Naive thymus-derived CD8-positive, alpha-beta T cell (primary cell): ENCODE measurements at regions not wholly inside any gene's neighbourhood (a gene's known extent, or its start where the extent isn't known, plus 50 kb on each side); places are given as distances from the start of the nearest gene placed in this dataset.

ENCODE experiments used
- ATAC-seq, 2 donors: fragments of 150-1000 bp; cut with Tn5 transposase in 1 of 2; sonication (Bioruptor Pico), chemical (Tn5 transposase) in 1 of 2; 1 replicate in 1 of 2; 2 replicates in 1 of 2; pipeline ENCODE4 v1.10.0; 2021; ENCODE audit warnings: mild to moderate bottlenecking in 2 of 2, moderate library complexity in 2 of 2
- POLR2A ChIA-PET: fragments of 350-600 bp; sonication (Branson Sonifier 250); formaldehyde crosslinking; loops from one replicate; lab custom pipeline; 2021; ENCODE audit warnings: antibody characterized with exemption; lab: Charles Lee
- DNase-seq, 10 donors: peaks; one replicate each; pipeline versions ENCODE4 v3.0.0 to v3.0.0-alpha.2; 2020 to 2022
- H3K27ac Mint-ChIP-seq, 10 donors: one replicate each; pipeline ENCODE4 v1.8.0; 2020 to 2022; ENCODE audit warnings: mild to moderate bottlenecking in 10 of 10, mixed read lengths in 10 of 10, moderate library complexity in 4 of 10, inconsistent platforms in 1 of 10
- H3K27me3 Mint-ChIP-seq, 5 donors: one replicate each; pipeline ENCODE4 v1.8.0; 2021 to 2022; ENCODE audit warnings: mixed read lengths in 5 of 5
- H3K36me3 Mint-ChIP-seq, 3 donors: one replicate each; pipeline ENCODE4 v1.8.0; 2020 to 2022; ENCODE audit warnings: mixed read lengths in 3 of 3, mild to moderate bottlenecking in 2 of 3, inconsistent platforms in 1 of 3
- H3K4me1 Mint-ChIP-seq, 4 donors: one replicate each; pipeline ENCODE4 v1.8.0; 2021 to 2022; ENCODE audit warnings: mixed read lengths in 4 of 4
- H3K4me3 Mint-ChIP-seq, 10 donors: one replicate each; pipeline ENCODE4 v1.8.0; 2020 to 2022; ENCODE audit warnings: mild to moderate bottlenecking in 10 of 10, mixed read lengths in 10 of 10, moderate library complexity in 6 of 10, inconsistent platforms in 1 of 10
- H3K9me3 Mint-ChIP-seq, 9 donors: one replicate each; pipeline ENCODE4 v1.8.0; 2020 to 2022; ENCODE audit warnings: mixed read lengths in 9 of 9, mild to moderate bottlenecking in 3 of 9, inconsistent platforms in 1 of 9, moderate library complexity in 1 of 9

GRCh38 chr7:67823345-67823744 is 826.7 kb downstream of the TYW1 start:
- Mint-ChIP-seq H3K27ac (no peak overlapping the region), H3K4me3 (no peak overlapping the region), H3K9me3 (peaks cover 7 to 43% (median 20%) of the 10 kb centered on the region in 9 donors), H3K36me3 (peaks cover 0 to 14% (median 0%) of the 10 kb centered on the region in 3 donors), H3K27me3 (no peaks in the 10 kb centered on the region), H3K4me1 (no peaks in the 10 kb centered on the region)
- ATAC-seq: no peak
- DNase-seq: no peak
- POLR2A ChIA-PET: no interaction called here

DNA sequence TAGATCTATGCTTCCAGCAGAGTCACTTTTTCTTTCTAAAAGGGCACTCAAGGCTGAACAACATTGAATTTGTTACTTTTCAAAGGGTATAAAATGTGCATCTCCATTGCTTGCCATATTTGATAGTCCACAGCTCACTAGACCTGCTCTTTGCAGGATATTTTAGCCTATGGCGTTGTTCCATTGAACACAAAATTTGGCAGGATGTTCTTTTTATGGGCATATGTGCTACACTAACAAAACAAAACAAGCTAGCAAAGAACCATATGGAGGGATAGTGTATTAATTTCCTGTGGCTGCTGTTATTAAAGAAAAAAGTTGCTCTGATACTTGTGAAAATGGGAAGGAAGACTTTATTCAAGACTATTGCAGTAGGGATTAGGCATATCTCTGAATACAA is 828.7 kb downstream of the TYW1 start:
- POLR2A ChIA-PET: no interaction called here
- H3K4me1 Mint-ChIP-seq: no peaks in the 10 kb centered on the region
- H3K27ac Mint-ChIP-seq: no peak overlapping the region
- no peak for ATAC-seq
- H3K4me3 Mint-ChIP-seq: no peak overlapping the region
- H3K27me3 Mint-ChIP-seq: no peaks in the 10 kb centered on the region
- peaks cover 0 to 5% (median 0%) of the 10 kb centered on the region in 3 donors for H3K36me3 Mint-ChIP-seq
- DNase-seq: no peak
- peaks cover 4 to 30% (median 18%) of the 10 kb centered on the region in 9 donors for H3K9me3 Mint-ChIP-seq

DNA sequence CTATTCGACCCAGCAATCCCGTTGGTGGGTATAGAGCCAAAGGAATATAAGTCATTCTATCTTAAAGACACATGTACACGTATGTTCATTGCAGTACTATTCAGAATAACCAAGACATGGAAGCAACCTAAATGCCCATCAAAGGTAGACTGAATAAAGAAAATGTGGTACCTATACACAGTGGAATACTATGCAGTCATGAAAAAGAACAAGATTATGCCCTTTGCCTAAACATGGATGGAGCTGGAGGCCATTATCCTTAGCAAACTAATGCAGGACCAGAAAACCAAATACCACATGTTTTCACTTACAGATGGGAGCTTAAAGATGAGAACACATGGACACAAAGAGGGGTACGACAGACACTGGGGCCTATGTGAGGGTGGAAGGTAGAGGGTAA is 845.3 kb downstream of the TYW1 start:
- no peaks in the 10 kb centered on the region for H3K27me3 Mint-ChIP-seq
- DNase-seq (no peak), ATAC-seq (no peak)

GRCh38 chr7:67842571-67842970 is 845.9 kb downstream of the TYW1 start:
- POLR2A ChIA-PET: no interaction called here
- DNase-seq (no peak), ATAC-seq (no peak)
- Mint-ChIP-seq H3K9me3 (peaks cover 0 to 43% (median 7%) of the 10 kb centered on the region in 9 donors), H3K4me1 (no peaks in the 10 kb centered on the region), H3K27me3 (no peaks in the 10 kb centered on the region), H3K27ac (no peak overlapping the region), H3K4me3 (no peak overlapping the region), H3K36me3 (peaks cover 0 to 3% (median 0%) of the 10 kb centered on the region in 3 donors)

More for the DNA sequence above, 845.3 kb downstream of the TYW1 start:
- H3K4me3 Mint-ChIP-seq: no peak overlapping the region
- H3K36me3 Mint-ChIP-seq: peaks cover 0 to 3% (median 0%) of the 10 kb centered on the region in 3 donors
- POLR2A ChIA-PET: no interaction called here
- no peak overlapping the region for H3K27ac Mint-ChIP-seq
- no peaks in the 10 kb centered on the region for H3K4me1 Mint-ChIP-seq
- H3K9me3 Mint-ChIP-seq: peaks cover 0 to 40% (median 7%) of the 10 kb centered on the region in 9 donors

DNA sequence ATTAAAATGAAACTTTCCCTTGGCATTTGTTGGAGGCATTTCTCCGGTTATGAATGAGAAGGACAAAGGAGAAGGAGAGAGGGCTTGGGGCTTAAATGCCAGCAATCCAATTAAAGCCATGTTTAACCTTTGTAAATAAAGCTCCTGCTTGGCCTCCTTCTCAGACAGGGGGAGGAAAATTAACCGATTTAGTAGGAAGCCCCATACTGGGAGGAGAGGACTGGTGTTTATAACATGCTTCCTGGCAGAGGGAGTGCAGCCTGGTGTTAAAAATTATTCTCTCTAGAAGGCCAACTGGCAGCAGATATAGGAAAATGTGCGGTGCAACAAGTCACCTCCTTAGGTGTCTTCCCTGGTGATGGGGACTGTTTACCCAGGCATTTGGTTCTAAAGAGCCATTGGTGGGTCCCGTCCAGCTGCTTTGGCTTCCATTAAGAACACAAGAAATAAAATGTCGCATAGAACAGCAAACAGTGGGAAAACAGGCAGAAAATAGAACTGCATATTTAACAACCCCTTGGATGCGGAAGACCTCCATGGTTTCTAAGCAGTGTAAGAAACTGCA is 846.5 kb downstream of the TYW1 start:
- DNase-seq (no peak), ATAC-seq (no peak)
- no peaks in the 10 kb centered on the region for H3K4me1 Mint-ChIP-seq
- POLR2A ChIA-PET: no interaction called here
- H3K27ac Mint-ChIP-seq: no peak overlapping the region
- peaks cover 0 to 41% (median 7%) of the 10 kb centered on the region in 9 donors for H3K9me3 Mint-ChIP-seq
- no peaks in the 10 kb centered on the region for H3K27me3 Mint-ChIP-seq
- peaks cover 0 to 3% (median 0%) of the 10 kb centered on the region in 3 donors for H3K36me3 Mint-ChIP-seq
- H3K4me3 Mint-ChIP-seq: no peak overlapping the region

DNA sequence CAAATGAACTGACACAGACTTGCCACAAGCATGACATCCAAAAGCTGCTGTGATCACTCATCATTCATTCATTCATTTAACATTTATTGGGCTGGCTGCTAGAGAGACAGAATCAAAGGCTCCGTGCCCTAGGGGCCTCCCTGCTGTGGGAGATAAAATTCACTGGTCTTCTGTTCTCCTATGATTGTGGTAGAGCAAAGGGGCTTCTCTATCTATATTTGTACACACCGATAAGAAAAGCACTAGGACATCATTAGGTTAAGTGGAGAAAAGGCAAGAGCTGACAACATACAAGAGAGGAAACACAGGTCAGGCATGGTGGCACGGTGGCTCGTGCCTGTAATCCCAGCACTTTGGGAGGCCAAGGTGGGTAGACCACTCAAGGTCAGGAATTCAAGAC is 847.0 kb downstream of the TYW1 start:
- Mint-ChIP-seq H3K4me3 (no peak overlapping the region), H3K4me1 (no peaks in the 10 kb centered on the region), H3K9me3 (peaks cover 0 to 41% (median 7%) of the 10 kb centered on the region in 9 donors), H3K27me3 (no peaks in the 10 kb centered on the region), H3K36me3 (peaks cover 0 to 3% (median 0%) of the 10 kb centered on the region in 3 donors), H3K27ac (no peak overlapping the region)
- DNase-seq (no peak), ATAC-seq (no peak)
- POLR2A ChIA-PET: no interaction called here

DNA sequence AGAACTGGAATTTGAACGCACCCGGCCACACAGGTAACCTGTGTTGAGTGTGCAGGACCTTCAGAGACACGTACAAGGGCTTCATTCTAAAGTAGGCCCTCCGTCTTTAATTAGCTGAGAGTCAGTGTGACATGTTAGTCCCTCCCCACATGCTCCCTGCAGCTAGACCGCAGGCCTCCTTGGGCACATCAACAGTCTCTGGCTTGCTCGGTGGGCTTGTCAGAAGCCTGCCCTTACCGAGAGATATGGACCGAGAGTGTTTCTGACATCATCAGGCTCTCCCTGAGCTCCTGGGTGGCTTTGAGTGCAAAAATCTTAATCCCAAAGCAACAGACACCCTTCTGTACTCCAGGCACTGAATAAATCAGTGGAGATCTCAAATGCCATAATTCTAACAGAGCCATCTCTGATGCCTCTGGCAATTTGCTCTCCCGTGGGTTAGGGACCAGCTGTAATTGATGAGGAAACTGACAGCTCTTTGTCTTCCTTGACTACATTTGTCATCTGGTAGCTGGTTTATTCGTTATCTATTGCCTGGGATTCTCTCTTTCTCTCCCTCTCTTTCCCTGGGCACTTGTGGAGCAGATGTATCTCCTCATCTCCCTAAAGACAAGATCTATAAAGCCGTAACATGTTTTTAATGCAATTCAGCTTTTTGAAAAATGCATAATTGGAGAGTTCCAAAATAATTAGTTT is 850.6 kb downstream of the TYW1 start:
- no peaks in the 10 kb centered on the region for H3K36me3 Mint-ChIP-seq
- no peak overlapping the region for H3K4me3 Mint-ChIP-seq
- POLR2A ChIA-PET: no interaction called here
- H3K9me3 Mint-ChIP-seq: peaks cover 0 to 26% (median 5%) of the 10 kb centered on the region in 9 donors
- no peak overlapping the region for H3K27ac Mint-ChIP-seq
- no peak for ATAC-seq
- H3K27me3 Mint-ChIP-seq: no peaks in the 10 kb centered on the region
- DNase-seq: no peak
- no peaks in the 10 kb centered on the region for H3K4me1 Mint-ChIP-seq

- POLR2A ChIA-PET: no interaction called here
- H3K9me3 Mint-ChIP-seq: peaks cover 0 to 39% (median 10%) of the 10 kb centered on the region in 9 donors
- no peak overlapping the region for H3K27ac Mint-ChIP-seq
Observed at GRCh38 chr7:67854221-67855178, 857.9 kb downstream of the TYW1 start.

DNA sequence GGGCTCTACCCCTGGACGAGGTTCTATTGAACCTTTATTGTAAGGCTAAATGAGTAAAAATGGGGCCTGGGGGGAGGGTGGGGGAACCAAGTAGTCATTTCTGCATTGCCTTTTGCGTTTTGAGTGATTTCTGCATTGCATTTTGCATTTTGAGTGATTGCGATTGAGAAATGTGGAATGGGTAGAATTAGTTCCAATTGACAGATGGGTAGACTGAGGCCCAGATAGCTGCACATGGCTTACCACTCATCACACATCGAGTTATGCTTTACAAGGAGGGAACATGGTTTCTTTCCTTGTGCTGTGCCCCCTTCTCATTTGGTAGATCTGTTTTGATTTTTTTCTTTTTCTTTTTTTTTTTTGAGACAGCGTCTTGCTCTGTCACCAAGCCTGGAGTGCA is 858.7 kb downstream of the TYW1 start:
- ATAC-seq (no peak), DNase-seq (no peak)
- POLR2A ChIA-PET: no interaction called here
- Mint-ChIP-seq H3K4me3 (no peak overlapping the region), H3K4me1 (no peaks in the 10 kb centered on the region), H3K27ac (no peak overlapping the region), H3K27me3 (no peaks in the 10 kb centered on the region), H3K36me3 (no peaks in the 10 kb centered on the region), H3K9me3 (peaks cover 0 to 43% (median 13%) of the 10 kb centered on the region in 9 donors)

More at GRCh38 chr7:67854221-67855178, 857.9 kb downstream of the TYW1 start:
- no peak overlapping the region for H3K4me3 Mint-ChIP-seq
- no peaks in the 10 kb centered on the region for H3K36me3 Mint-ChIP-seq
- ATAC-seq (no peak), DNase-seq (peak in 1 of 10 donors; percentile 0)
- H3K4me1 Mint-ChIP-seq: no peaks in the 10 kb centered on the region
- no peaks in the 10 kb centered on the region for H3K27me3 Mint-ChIP-seq

DNA sequence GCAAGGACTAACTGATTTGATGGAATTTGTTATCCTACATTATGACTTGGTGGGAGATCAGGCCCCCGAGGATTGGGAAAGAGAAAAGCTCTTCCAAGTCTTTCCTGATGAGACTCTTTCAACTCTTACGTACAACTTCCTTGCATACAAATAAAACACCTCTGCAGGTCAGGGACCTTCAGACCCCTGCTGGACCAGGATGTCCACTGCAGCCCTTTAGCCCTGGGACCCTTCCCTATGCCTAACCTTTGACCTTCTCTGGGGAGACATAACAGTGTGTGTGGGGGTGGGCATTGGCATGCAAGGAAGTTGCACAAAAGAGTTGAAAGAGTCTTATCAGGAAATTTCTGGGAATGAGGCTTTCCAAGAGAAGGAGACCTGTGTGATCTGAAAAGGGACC is 859.4 kb downstream of the TYW1 start:
- no peak overlapping the region for H3K4me3 Mint-ChIP-seq
- ATAC-seq: no peak
- peaks cover 0 to 5% (median 1%) of the 10 kb centered on the region in 3 donors for H3K36me3 Mint-ChIP-seq
- H3K4me1 Mint-ChIP-seq: no peaks in the 10 kb centered on the region
- H3K27me3 Mint-ChIP-seq: no peaks in the 10 kb centered on the region
- H3K27ac Mint-ChIP-seq: no peak overlapping the region
- H3K9me3 Mint-ChIP-seq: peaks cover 0 to 48% (median 14%) of the 10 kb centered on the region in 9 donors
- POLR2A ChIA-PET: no interaction called here
- no peak for DNase-seq

GRCh38 chr7:67857698-67858097 is 861.1 kb downstream of the TYW1 start:
- no peak for DNase-seq

DNA sequence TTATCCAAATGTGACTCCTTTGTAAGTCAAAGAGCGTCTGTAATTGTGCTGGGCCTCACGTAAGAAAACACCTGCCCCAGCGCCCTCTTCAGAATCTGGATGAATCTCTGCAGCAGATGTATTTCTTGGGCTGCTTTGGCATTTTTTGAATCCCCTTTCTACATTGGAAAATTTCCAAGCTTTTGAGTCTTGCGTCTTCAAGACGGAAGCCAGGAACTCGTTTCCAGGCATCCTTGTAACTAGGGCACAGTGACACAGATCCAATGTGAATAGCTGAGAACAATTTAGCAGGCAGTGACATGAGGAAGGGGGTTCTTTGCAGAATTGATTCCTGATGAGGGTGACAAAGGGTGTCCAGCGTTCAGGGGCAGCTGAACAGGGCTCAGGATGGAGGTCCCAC is 862.3 kb downstream of the TYW1 start:
- H3K27ac Mint-ChIP-seq: no peak overlapping the region
- peaks cover 0 to 59% (median 36%) of the 10 kb centered on the region in 9 donors for H3K9me3 Mint-ChIP-seq
- no peak overlapping the region for H3K4me3 Mint-ChIP-seq
- no peak for DNase-seq
- no peak for ATAC-seq
- peaks cover 0 to 22% (median 1%) of the 10 kb centered on the region in 3 donors for H3K36me3 Mint-ChIP-seq
- POLR2A ChIA-PET: no interaction called here
- H3K4me1 Mint-ChIP-seq: no peaks in the 10 kb centered on the region
- no peaks in the 10 kb centered on the region for H3K27me3 Mint-ChIP-seq

More at GRCh38 chr7:67857698-67858097, 861.1 kb downstream of the TYW1 start:
- Mint-ChIP-seq H3K4me1 (no peaks in the 10 kb centered on the region), H3K36me3 (peaks cover 0 to 21% (median 1%) of the 10 kb centered on the region in 3 donors), H3K27ac (no peak overlapping the region), H3K4me3 (no peak overlapping the region), H3K27me3 (no peaks in the 10 kb centered on the region), H3K9me3 (peaks cover 0 to 57% (median 28%) of the 10 kb centered on the region in 9 donors)
- no peak for ATAC-seq
- POLR2A ChIA-PET: no interaction called here

- peaks cover 0 to 22% (median 1%) of the 10 kb centered on the region in 3 donors for H3K36me3 Mint-ChIP-seq
- H3K4me3 Mint-ChIP-seq: no peak overlapping the region
- no peak overlapping the region for H3K27ac Mint-ChIP-seq
- DNase-seq (no peak), ATAC-seq (no peak)
- no peaks in the 10 kb centered on the region for H3K27me3 Mint-ChIP-seq
- peaks cover 0 to 49% (median 37%) of the 10 kb centered on the region in 9 donors for H3K9me3 Mint-ChIP-seq
- no peaks in the 10 kb centered on the region for H3K4me1 Mint-ChIP-seq
- POLR2A ChIA-PET: no interaction called here
Observed at GRCh38 chr7:67863911-67864310, 867.3 kb downstream of the TYW1 start.
